ENCODE measurements at regions not wholly inside any gene's neighbourhood (a gene's known extent, or its start where the extent isn't known, plus 50 kb on each side); places are given as distances from the start of the nearest gene placed in this dataset.

DNA sequence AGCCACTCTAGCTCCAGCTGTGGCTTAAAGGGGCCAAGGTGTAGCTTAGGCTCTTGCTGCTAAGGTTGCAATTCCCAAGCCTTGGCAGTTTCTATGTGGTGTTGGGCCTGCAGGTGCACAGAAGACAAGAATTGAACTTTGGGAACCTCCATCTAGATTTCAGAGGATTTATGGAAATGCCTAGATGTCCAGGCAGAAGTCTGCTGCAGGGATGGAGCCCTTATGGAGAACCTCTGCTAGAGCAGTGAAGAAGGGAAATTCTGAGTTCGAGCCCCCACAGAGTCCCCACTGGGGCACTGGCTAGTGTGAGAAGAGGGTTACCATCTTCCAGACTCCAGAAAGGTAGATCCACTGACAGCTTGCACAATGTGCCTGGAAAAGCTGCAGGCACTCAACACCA, 694.7 kb downstream of the SLC16A7 start:
- H4K91ac ChIP-seq (ENCODE audit: low read depth, low read length) = no peak overlapping the region
- no peak overlapping the region for H3K4me3 ChIP-seq (ENCODE audit: low read depth, low read length)
- no peak overlapping the region for H3K14ac ChIP-seq (ENCODE audit: low read length)
- H3K27ac ChIP-seq (ENCODE audit: low read depth, low read length) = no peak overlapping the region
- H4K8ac ChIP-seq (ENCODE audit: low read depth, low read length) = no peak overlapping the region
- no peak overlapping the region for H3K4me2 ChIP-seq (ENCODE audit: low read length)
- no peak overlapping the region for H3K18ac ChIP-seq (ENCODE audit: low read length)
- H3K9me3 ChIP-seq (ENCODE audit: insufficient read depth, low read depth, low read length) = peaks cover 3% of the 10 kb centered on the region
- H3K27me3 ChIP-seq (ENCODE audit: insufficient read depth, low read length) = no peaks in the 10 kb centered on the region
- H2AFZ ChIP-seq (ENCODE audit: insufficient read depth, low read length, poor library complexity) = no peak overlapping the region
- no peak overlapping the region for H2BK120ac ChIP-seq (ENCODE audit: insufficient read depth, low read length, poor library complexity)
- H3K79me2 ChIP-seq (ENCODE audit: control insufficient read depth, insufficient read depth, low read length, poor library complexity) = no peaks in the 10 kb centered on the region
- no peak for DNase-seq
- no peak overlapping the region for H4K12ac ChIP-seq (ENCODE audit: low read depth, low read length)
- no peak overlapping the region for H2BK5ac ChIP-seq (ENCODE audit: low read depth, low read length, poor library complexity)
- no peak overlapping the region for H3K9ac ChIP-seq (ENCODE audit: low read length)
- H2BK12ac ChIP-seq (ENCODE audit: low read length) = no peak overlapping the region
- H3K79me1 ChIP-seq (ENCODE audit: low read length) = no peaks in the 10 kb centered on the region
- H3K36me3 ChIP-seq (ENCODE audit: control insufficient read depth in 1 of 2, insufficient read depth in 2 of 2, low read length in 2 of 2) = no peaks in the 10 kb centered on the region
- no CpG with 5 or more reads among the region's 1 CpG for WGBS (ENCODE audit: extremely low coverage, insufficient coverage, insufficient read length)
- H2AK5ac ChIP-seq (ENCODE audit: low read length) = no peak overlapping the region
- H3K23ac ChIP-seq (ENCODE audit: low read length) = no peak overlapping the region
- H3K4me1 ChIP-seq (ENCODE audit: control insufficient read depth in 1 of 2, insufficient read depth in 2 of 2, low read length in 2 of 2) = no peaks in the 10 kb centered on the region
- H3K4ac ChIP-seq (ENCODE audit: low read depth, low read length) = no peak overlapping the region

DNA sequence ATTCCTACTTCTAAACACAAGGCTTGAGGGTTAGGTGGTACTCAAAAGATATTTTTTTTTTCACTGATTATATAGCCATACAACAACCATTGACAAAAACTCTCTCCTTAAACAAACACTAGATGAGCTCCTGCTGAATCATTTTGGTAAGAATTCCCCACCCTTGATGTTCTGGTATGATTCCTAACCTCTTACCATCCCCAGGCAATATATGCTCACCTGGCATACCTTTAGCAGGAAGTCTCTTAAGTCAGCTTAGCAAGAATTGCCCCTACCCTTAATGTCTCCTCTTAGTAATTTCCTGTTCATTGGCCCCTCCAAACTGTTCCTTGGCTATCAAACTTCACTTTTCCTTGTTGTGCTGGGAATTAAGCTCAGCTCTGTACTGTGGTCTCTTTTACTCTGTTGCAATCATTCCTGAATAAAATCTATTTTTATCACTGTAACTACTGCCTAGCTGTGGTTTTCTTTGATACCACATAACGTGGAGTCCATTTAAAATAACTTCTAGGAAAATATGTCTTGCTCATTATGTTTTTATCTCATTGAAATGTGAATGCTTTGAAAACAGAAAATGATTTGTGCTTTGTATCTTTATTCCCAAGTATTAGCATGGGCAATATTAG, 712.6 kb downstream of the SLC16A7 start:
- Histone ChIP-seq H2BK12ac (ENCODE audit: low read length) (no peak overlapping the region), H3K4ac (ENCODE audit: low read depth, low read length) (no peak overlapping the region), H4K12ac (ENCODE audit: low read depth, low read length) (no peak overlapping the region), H3K79me2 (ENCODE audit: control insufficient read depth, insufficient read depth, low read length, poor library complexity) (no peaks in the 10 kb centered on the region), H3K4me2 (ENCODE audit: low read length) (no peak overlapping the region), H3K23ac (ENCODE audit: low read length) (no peak overlapping the region), H3K18ac (ENCODE audit: low read length) (no peak overlapping the region), H3K27ac (ENCODE audit: low read depth, low read length) (no peak overlapping the region), H3K9ac (ENCODE audit: low read length) (no peak overlapping the region), H3K14ac (ENCODE audit: low read length) (no peak overlapping the region), H4K91ac (ENCODE audit: low read depth, low read length) (no peak overlapping the region), H3K4me3 (ENCODE audit: low read depth, low read length) (no peak overlapping the region), H3K4me1 (ENCODE audit: control insufficient read depth in 1 of 2, insufficient read depth in 2 of 2, low read length in 2 of 2) (no peaks in the 10 kb centered on the region), H2BK120ac (ENCODE audit: insufficient read depth, low read length, poor library complexity) (no peak overlapping the region), H3K36me3 (ENCODE audit: control insufficient read depth in 1 of 2, insufficient read depth in 2 of 2, low read length in 2 of 2) (no peaks in the 10 kb centered on the region), H3K9me3 (ENCODE audit: insufficient read depth, low read depth, low read length) (no peaks in the 10 kb centered on the region), H3K79me1 (ENCODE audit: low read length) (no peaks in the 10 kb centered on the region), H4K8ac (ENCODE audit: low read depth, low read length) (no peak overlapping the region), H2BK5ac (ENCODE audit: low read depth, low read length, poor library complexity) (no peak overlapping the region), H3K27me3 (ENCODE audit: insufficient read depth, low read length) (no peaks in the 10 kb centered on the region), H2AFZ (ENCODE audit: insufficient read depth, low read length, poor library complexity) (no peak overlapping the region), H2AK5ac (ENCODE audit: low read length) (no peak overlapping the region)
- no CpG with 5 or more reads among the region's 1 CpG for WGBS (ENCODE audit: extremely low coverage, insufficient coverage, insufficient read length)
- DNase-seq = no peak

GRCh38 chr12:60311940-60312339, 716.1 kb downstream of the SLC16A7 start:
- H3K27me3 ChIP-seq (ENCODE audit: insufficient read depth, low read length) = no peaks in the 10 kb centered on the region
- H2BK120ac ChIP-seq (ENCODE audit: insufficient read depth, low read length, poor library complexity) = no peak overlapping the region
- H3K18ac ChIP-seq (ENCODE audit: low read length) = no peak overlapping the region
- H3K4me2 ChIP-seq (ENCODE audit: low read length) = no peak overlapping the region
- no peak overlapping the region for H2BK5ac ChIP-seq (ENCODE audit: low read depth, low read length, poor library complexity)
- no peak overlapping the region for H4K91ac ChIP-seq (ENCODE audit: low read depth, low read length)
- no peak overlapping the region for H3K9ac ChIP-seq (ENCODE audit: low read length)
- no peak overlapping the region for H3K23ac ChIP-seq (ENCODE audit: low read length)
- no peaks in the 10 kb centered on the region for H3K79me1 ChIP-seq (ENCODE audit: low read length)
- no peaks in the 10 kb centered on the region for H3K79me2 ChIP-seq (ENCODE audit: control insufficient read depth, insufficient read depth, low read length, poor library complexity)
- no peak for DNase-seq
- no peak overlapping the region for H3K4ac ChIP-seq (ENCODE audit: low read depth, low read length)
- no peak overlapping the region for H4K8ac ChIP-seq (ENCODE audit: low read depth, low read length)
- H3K27ac ChIP-seq (ENCODE audit: low read depth, low read length) = no peak overlapping the region
- H3K36me3 ChIP-seq (ENCODE audit: control insufficient read depth in 1 of 2, insufficient read depth in 2 of 2, low read length in 2 of 2) = no peaks in the 10 kb centered on the region
- no peak overlapping the region for H3K14ac ChIP-seq (ENCODE audit: low read length)
- H3K9me3 ChIP-seq (ENCODE audit: insufficient read depth, low read depth, low read length) = no peaks in the 10 kb centered on the region
- WGBS (ENCODE audit: extremely low coverage, insufficient coverage, insufficient read length) = no CpG with 5 or more reads among the region's 2 CpGs
- no peak overlapping the region for H2AK5ac ChIP-seq (ENCODE audit: low read length)
- no peak overlapping the region for H4K12ac ChIP-seq (ENCODE audit: low read depth, low read length)
- H3K4me1 ChIP-seq (ENCODE audit: control insufficient read depth in 1 of 2, insufficient read depth in 2 of 2, low read length in 2 of 2) = no peaks in the 10 kb centered on the region
- H3K4me3 ChIP-seq (ENCODE audit: low read depth, low read length) = no peak overlapping the region
- H2AFZ ChIP-seq (ENCODE audit: insufficient read depth, low read length, poor library complexity) = no peak overlapping the region
- no peak overlapping the region for H2BK12ac ChIP-seq (ENCODE audit: low read length)

DNA sequence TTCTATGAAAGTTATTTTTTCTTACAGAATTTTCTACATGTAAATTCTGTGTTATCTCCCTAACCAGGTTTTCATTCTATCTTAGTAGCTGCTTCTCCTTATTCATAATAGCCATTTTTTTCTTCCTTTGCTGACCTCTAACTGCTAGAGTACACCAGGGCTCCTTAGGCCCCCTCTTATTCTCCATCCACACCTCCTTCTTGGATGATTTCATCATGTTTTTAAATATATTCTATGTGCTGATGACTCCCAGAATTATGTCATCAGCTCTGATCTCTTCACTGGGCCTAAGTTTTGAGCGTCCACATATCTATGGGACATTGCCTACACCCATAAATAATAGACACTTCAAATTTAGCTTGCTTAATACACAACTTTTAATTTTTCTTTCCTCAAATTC, 721.5 kb downstream of the SLC16A7 start:
- H3K14ac ChIP-seq (ENCODE audit: low read length) = no peak overlapping the region
- no peaks in the 10 kb centered on the region for H3K4me1 ChIP-seq (ENCODE audit: control insufficient read depth in 1 of 2, insufficient read depth in 2 of 2, low read length in 2 of 2)
- H4K91ac ChIP-seq (ENCODE audit: low read depth, low read length) = no peak overlapping the region
- H3K36me3 ChIP-seq (ENCODE audit: control insufficient read depth in 1 of 2, insufficient read depth in 2 of 2, low read length in 2 of 2) = no peaks in the 10 kb centered on the region
- H3K18ac ChIP-seq (ENCODE audit: low read length) = no peak overlapping the region
- H3K9me3 ChIP-seq (ENCODE audit: insufficient read depth, low read depth, low read length) = no peaks in the 10 kb centered on the region
- no peak overlapping the region for H2AK5ac ChIP-seq (ENCODE audit: low read length)
- H3K23ac ChIP-seq (ENCODE audit: low read length) = no peak overlapping the region
- DNase-seq = no peak
- no peak overlapping the region for H4K8ac ChIP-seq (ENCODE audit: low read depth, low read length)
- H3K9ac ChIP-seq (ENCODE audit: low read length) = no peak overlapping the region
- no peak overlapping the region for H3K27ac ChIP-seq (ENCODE audit: low read depth, low read length)
- H2BK120ac ChIP-seq (ENCODE audit: insufficient read depth, low read length, poor library complexity) = no peak overlapping the region
- no peak overlapping the region for H2BK5ac ChIP-seq (ENCODE audit: low read depth, low read length, poor library complexity)
- WGBS (ENCODE audit: extremely low coverage, insufficient coverage, insufficient read length) = no CpG with 5 or more reads among the region's 1 CpG
- H3K4me2 ChIP-seq (ENCODE audit: low read length) = no peak overlapping the region
- H2BK12ac ChIP-seq (ENCODE audit: low read length) = no peak overlapping the region
- H3K79me2 ChIP-seq (ENCODE audit: control insufficient read depth, insufficient read depth, low read length, poor library complexity) = no peaks in the 10 kb centered on the region
- H3K4me3 ChIP-seq (ENCODE audit: low read depth, low read length) = no peak overlapping the region
- H3K27me3 ChIP-seq (ENCODE audit: insufficient read depth, low read length) = no peaks in the 10 kb centered on the region
- H4K12ac ChIP-seq (ENCODE audit: low read depth, low read length) = no peak overlapping the region
- H2AFZ ChIP-seq (ENCODE audit: insufficient read depth, low read length, poor library complexity) = no peak overlapping the region
- no peaks in the 10 kb centered on the region for H3K79me1 ChIP-seq (ENCODE audit: low read length)
- H3K4ac ChIP-seq (ENCODE audit: low read depth, low read length) = no peak overlapping the region

Measured in trophoblast cell (in vitro differentiated cells and primary cell).